ENCODE measurements at regions not wholly inside any gene's neighbourhood (a gene's known extent, or its start where the extent isn't known, plus 50 kb on each side); places are given as distances from the start of the nearest gene placed in this dataset.

DNA sequence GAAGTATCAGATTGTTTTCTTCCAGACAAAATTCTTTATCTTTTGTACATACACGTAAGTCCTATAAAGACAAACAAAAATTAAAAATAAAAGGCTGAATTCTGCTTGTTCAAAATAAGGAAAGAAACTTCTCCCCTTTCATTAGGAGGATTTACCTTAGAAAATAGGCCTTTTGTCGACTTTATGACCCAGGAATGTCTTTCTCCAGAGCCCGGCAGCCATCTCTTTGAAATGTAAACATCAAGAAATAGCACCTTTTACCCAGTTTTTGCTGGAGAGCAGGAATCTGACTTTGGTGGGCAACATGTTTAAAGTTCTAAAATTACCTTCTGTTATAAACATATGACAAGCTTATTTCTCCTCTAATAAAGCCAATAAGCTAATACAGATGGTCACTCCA lies 373.0 kb upstream of the FTMT start:
- TF ChIP-seq, protein P1, sequence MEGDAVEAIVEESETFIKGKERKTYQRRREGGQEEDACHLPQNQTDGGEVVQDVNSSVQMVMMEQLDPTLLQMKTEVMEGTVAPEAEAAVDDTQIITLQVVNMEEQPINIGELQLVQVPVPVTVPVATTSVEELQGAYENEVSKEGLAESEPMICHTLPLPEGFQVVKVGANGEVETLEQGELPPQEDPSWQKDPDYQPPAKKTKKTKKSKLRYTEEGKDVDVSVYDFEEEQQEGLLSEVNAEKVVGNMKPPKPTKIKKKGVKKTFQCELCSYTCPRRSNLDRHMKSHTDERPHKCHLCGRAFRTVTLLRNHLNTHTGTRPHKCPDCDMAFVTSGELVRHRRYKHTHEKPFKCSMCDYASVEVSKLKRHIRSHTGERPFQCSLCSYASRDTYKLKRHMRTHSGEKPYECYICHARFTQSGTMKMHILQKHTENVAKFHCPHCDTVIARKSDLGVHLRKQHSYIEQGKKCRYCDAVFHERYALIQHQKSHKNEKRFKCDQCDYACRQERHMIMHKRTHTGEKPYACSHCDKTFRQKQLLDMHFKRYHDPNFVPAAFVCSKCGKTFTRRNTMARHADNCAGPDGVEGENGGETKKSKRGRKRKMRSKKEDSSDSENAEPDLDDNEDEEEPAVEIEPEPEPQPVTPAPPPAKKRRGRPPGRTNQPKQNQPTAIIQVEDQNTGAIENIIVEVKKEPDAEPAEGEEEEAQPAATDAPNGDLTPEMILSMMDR (IDR thresholded peaks at IDR 0.05) = no peak
- TF ChIP-seq POLR2A (IDR thresholded peaks at IDR 0.05) = no peak
